OCI-LY1 (cell line): ENCODE measurements at regions not wholly inside any gene's neighbourhood (a gene's known extent, or its start where the extent isn't known, plus 50 kb on each side); places are given as distances from the start of the nearest gene placed in this dataset.

Experiments used
- H2AFZ ChIP-seq: fragments of 200-600 bp; sonication (generic), shearing (Covaris generic); 2 replicates; pipeline ENCODE4 v1.6.0; 2014; ENCODE audit warnings: antibody characterized with exemption, mild to moderate bottlenecking, low read length
- H3F3A ChIP-seq: fragments of 200-600 bp; sonication (generic), shearing (Covaris generic); 2 replicates; pipeline ENCODE4 v1.6.0; 2014; ENCODE audit warnings: mild to moderate bottlenecking, antibody characterized with exemption, low read length, moderate library complexity; ENCODE audit not compliant: insufficient read depth
- H3K27ac ChIP-seq: fragments of 200-600 bp; sonication (generic); 2 replicates; pipeline ENCODE4 v1.5.1; 2014; ENCODE audit warnings: low read length, mixed run types, mild to moderate bottlenecking, low read depth; ENCODE audit not compliant: poor library complexity, severe bottlenecking
- H3K27me3 ChIP-seq: fragments of 200-600 bp; sonication (generic); 2 replicates; pipeline ENCODE4 v1.6.0; 2014; ENCODE audit warnings: antibody characterized with exemption, mild to moderate bottlenecking, low read length, moderate library complexity; ENCODE audit not compliant: insufficient read depth
- H3K36me3 ChIP-seq: fragments of 200-600 bp; sonication (generic); 2 replicates; pipeline ENCODE4 v1.6.1; 2014; ENCODE audit warnings: mild to moderate bottlenecking, antibody characterized with exemption, low read length, moderate library complexity, mixed read lengths; ENCODE audit not compliant: insufficient read depth
- H3K4me1 ChIP-seq: fragments of 200-600 bp; sonication (generic); 2 replicates; pipeline ENCODE4 v1.5.1; 2014; ENCODE audit warnings: mild to moderate bottlenecking, low read length, moderate library complexity; ENCODE audit not compliant: insufficient read depth, severe bottlenecking
- H3K4me2 ChIP-seq: fragments of 200-600 bp; sonication (generic), shearing (Covaris generic); 2 replicates; pipeline ENCODE4 v1.6.1; 2014; ENCODE audit warnings: low read length
- H3K4me3 ChIP-seq: fragments of 200-600 bp; sonication (generic); 2 replicates; pipeline ENCODE4 v1.5.1; 2014; ENCODE audit warnings: low read length, low read depth, mild to moderate bottlenecking, mixed read lengths; ENCODE audit not compliant: poor library complexity, severe bottlenecking
- H3K79me2 ChIP-seq: fragments of 200-600 bp; shearing (Covaris generic); 2 replicates; pipeline ENCODE4 v1.6.1; 2016; ENCODE audit warnings: mixed run types, low read length, mixed read lengths; ENCODE audit not compliant: insufficient read depth
- H3K9ac ChIP-seq: fragments of 200-600 bp; sonication (generic), shearing (Covaris generic); 2 replicates; pipeline ENCODE4 v1.6.1; 2014; ENCODE audit warnings: mild to moderate bottlenecking, low read length, mixed read lengths
- H3K9me2 ChIP-seq: fragments of 200-600 bp; sonication (generic), shearing (Covaris generic); 2 replicates; pipeline ENCODE4 v1.6.1; 2014; ENCODE audit warnings: low read depth, mild to moderate bottlenecking, low read length, mixed read lengths
- H3K9me3 ChIP-seq: fragments of 200-600 bp; shearing (Covaris generic); 2 replicates; pipeline ENCODE4 v1.6.1; 2014; ENCODE audit warnings: low read length, mixed read lengths
- H4K20me1 ChIP-seq: fragments of 200-600 bp; sonication (generic), shearing (Covaris generic); 2 replicates; pipeline ENCODE4 v1.6.0; 2016; ENCODE audit warnings: mild to moderate bottlenecking, low read length; ENCODE audit not compliant: insufficient read depth
- CTCF ChIP-seq: fragments of 200-600 bp; sonication (generic), shearing (Covaris generic); IDR thresholded peaks from 2 replicates; pipeline ENCODE4 v1.5.1; 2017; ENCODE audit warnings: mild to moderate bottlenecking, antibody characterized with exemption, low read length, moderate library complexity, mixed read lengths
- EZH2 ChIP-seq: fragments of 200-600 bp; sonication (generic), shearing (Covaris generic); IDR thresholded peaks from 2 replicates; pipeline ENCODE4 v1.8.0; 2017; ENCODE audit warnings: borderline replicate concordance, mixed run types, mild to moderate bottlenecking, antibody characterized with exemption, low read length, moderate library complexity, mixed read lengths

DNA sequence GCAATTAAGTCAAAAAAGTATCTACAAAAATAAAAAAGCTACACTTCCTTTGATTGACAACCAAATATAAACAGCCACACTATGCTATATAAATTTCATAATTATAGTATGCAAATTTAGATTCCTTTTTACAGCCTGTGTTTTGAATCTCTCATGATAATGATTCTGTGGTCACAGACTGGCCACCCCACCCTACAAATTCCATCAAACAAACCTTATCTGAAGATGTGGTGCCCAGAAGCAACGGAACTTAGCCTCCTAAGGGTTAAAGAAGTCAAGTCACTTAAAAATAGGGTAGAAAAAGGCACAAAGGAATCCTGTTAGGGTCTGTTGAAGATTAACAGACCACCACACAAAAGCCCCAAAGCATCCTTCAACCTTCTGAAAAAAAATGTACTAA is 351.8 kb downstream of the INHBA start:
- H3K36me3 ChIP-seq = no peaks in the 10 kb centered on the region
- H3K9me2 ChIP-seq = no peaks in the 10 kb centered on the region
- no peak overlapping the region for H3K27ac ChIP-seq
- H3K9ac ChIP-seq = no peak overlapping the region
- H3K9me3 ChIP-seq = no peaks in the 10 kb centered on the region
- no peaks in the 10 kb centered on the region for H3F3A ChIP-seq
- H4K20me1 ChIP-seq = no peaks in the 10 kb centered on the region
- no peak overlapping the region for H2AFZ ChIP-seq
- H3K4me1 ChIP-seq = no peaks in the 10 kb centered on the region
- TF ChIP-seq CTCF = no peak
- no peak for TF ChIP-seq EZH2
- H3K27me3 ChIP-seq = no peaks in the 10 kb centered on the region
- no peaks in the 10 kb centered on the region for H3K79me2 ChIP-seq
- no peak overlapping the region for H3K4me3 ChIP-seq
- no peak overlapping the region for H3K4me2 ChIP-seq

GRCh38 chr7:41346878-41347277 is 356.0 kb downstream of the INHBA start:
- H3K36me3 ChIP-seq = no peaks in the 10 kb centered on the region
- TF ChIP-seq CTCF = no peak
- TF ChIP-seq EZH2 = no peak
- H2AFZ ChIP-seq = no peak overlapping the region
- H3F3A ChIP-seq = no peaks in the 10 kb centered on the region
- no peaks in the 10 kb centered on the region for H3K79me2 ChIP-seq
- no peaks in the 10 kb centered on the region for H3K9me2 ChIP-seq
- H3K4me3 ChIP-seq = no peak overlapping the region
- no peaks in the 10 kb centered on the region for H3K9me3 ChIP-seq
- no peaks in the 10 kb centered on the region for H3K27me3 ChIP-seq
- no peak overlapping the region for H3K9ac ChIP-seq
- H3K4me2 ChIP-seq = no peak overlapping the region
- no peak overlapping the region for H3K27ac ChIP-seq
- no peaks in the 10 kb centered on the region for H3K4me1 ChIP-seq
- no peaks in the 10 kb centered on the region for H4K20me1 ChIP-seq

DNA sequence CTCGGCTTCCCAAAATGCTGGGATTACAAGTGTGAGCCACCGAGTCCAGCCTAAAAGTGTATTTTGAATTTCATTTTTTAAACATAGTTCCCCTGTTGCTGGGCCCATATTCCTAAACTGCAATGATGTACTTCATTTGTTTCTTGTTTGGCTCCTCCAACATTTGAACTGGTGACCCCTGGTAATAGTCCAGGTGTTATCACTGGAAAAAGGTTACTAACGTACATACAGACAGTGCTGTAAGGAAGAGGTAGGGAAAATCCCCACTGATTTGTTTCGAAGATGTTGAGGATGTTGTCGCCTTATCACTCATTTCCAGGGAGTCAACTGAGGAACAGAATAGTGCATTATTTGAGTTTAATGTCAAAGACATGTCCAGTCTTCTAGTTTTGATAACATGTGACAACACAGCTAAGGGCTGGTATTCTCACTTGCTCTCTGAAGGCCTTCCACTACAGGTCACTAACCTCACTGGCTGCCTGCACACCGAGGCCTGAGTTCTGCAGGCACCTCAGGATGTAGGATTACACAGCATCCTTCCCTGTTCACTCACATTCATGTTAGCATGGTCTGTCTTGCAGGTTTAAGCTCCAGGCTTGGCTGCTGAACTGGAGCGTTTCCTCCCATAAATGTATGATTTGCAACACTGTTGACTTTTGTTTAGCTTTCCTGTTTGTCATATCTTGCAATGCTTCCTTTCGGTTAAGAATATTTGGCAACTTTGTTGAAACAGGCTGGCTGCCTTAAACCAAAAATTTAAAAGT is 362.8 kb downstream of the INHBA start:
- H3K27ac ChIP-seq = no peak overlapping the region
- no peaks in the 10 kb centered on the region for H3K36me3 ChIP-seq
- H3K9ac ChIP-seq = no peak overlapping the region
- no peaks in the 10 kb centered on the region for H4K20me1 ChIP-seq
- no peak overlapping the region for H2AFZ ChIP-seq
- no peaks in the 10 kb centered on the region for H3K27me3 ChIP-seq
- no peaks in the 10 kb centered on the region for H3F3A ChIP-seq
- H3K79me2 ChIP-seq = no peaks in the 10 kb centered on the region
- H3K4me1 ChIP-seq = no peaks in the 10 kb centered on the region
- no peak for TF ChIP-seq EZH2
- TF ChIP-seq CTCF = no peak
- no peaks in the 10 kb centered on the region for H3K9me3 ChIP-seq
- no peak overlapping the region for H3K4me3 ChIP-seq
- no peak overlapping the region for H3K4me2 ChIP-seq
- H3K9me2 ChIP-seq = no peaks in the 10 kb centered on the region
